SU-DHL-6 (cell line): ENCODE measurements at regions not wholly inside any gene's neighbourhood (a gene's known extent, or its start where the extent isn't known, plus 50 kb on each side); places are given as distances from the start of the nearest gene placed in this dataset.
A peak's percentile ranks its signal among the peaks of the same experiment; 100 is the strongest.

Experiments used
- CTCF ChIP-seq: fragments of 200-600 bp; sonication (generic); IDR thresholded peaks from one replicate; pipeline ENCODE4 v1.5.1; 2017; ENCODE audit warnings: antibody characterized with exemption, mild to moderate bottlenecking, low read length, moderate library complexity; ENCODE audit not compliant: insufficient read depth, poor library complexity, severe bottlenecking
- EZH2phosphoT487 ChIP-seq: fragments of 200-600 bp; sonication (generic), shearing (Covaris generic); conservative IDR thresholded peaks from 2 replicates; pipeline ENCODE4 v1.6.1; 2018; ENCODE audit warnings: mild to moderate bottlenecking, antibody characterized with exemption, low read length, moderate library complexity, mixed read lengths

GRCh38 chrX:69093960-69094871 lies 71.0 kb downstream of the PJA1 start:
- TF ChIP-seq CTCF (peak; percentile 29), EZH2phosphoT487 (no peak)
